ENCODE measurements at regions not wholly inside any gene's neighbourhood (a gene's known extent, or its start where the extent isn't known, plus 50 kb on each side); places are given as distances from the start of the nearest gene placed in this dataset.

DNA sequence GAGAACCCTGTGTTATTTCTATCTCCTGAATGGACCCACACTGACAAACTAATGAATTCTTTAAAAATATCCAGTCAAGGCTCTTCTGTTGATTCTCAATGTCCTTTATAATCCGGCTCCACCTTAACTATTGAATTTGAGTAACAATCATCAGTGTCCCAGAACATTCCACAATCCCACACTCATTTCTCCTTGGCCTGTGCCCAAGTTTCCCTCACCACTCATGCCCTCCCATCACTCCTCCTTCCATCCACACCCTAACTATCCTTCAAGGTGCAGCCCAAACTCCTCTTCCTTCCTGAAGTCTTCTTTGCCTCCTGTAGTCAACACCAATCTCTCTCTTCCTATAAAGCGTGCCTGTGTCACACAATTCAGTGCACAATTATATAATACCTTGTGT, 106.1 kb downstream of the NUDT12 start:
- CTCF ChIA-PET = no interaction called here
- Histone ChIP-seq H3K27ac (ENCODE audit: low read length) (no peak overlapping the region), H3K4me1 (ENCODE audit: control insufficient read depth, insufficient read depth, low read length) (no peaks in the 10 kb centered on the region), H3K4me3 (ENCODE audit: low read depth in 2 of 2, low read length in 2 of 2) (no peak overlapping the region), H3K36me3 (ENCODE audit: control insufficient read depth, insufficient read depth, low read length) (no peaks in the 10 kb centered on the region), H3K27me3 (ENCODE audit: control insufficient read depth, insufficient read depth, low read length) (no peaks in the 10 kb centered on the region), H3K9me3 (ENCODE audit: control insufficient read depth, insufficient read depth, low read depth, low read length) (no peaks in the 10 kb centered on the region)
- ATAC-seq = no peak
- in situ Hi-C loops (cut with HindIII; ENCODE audit: low pct_unique_long_range_greater_than_20kb, low sequenced_read_pairs) = no loop called here
- POLR2A ChIA-PET = no interaction called here
- no peak for DNase-seq (ENCODE audit: low read depth, low spot score)
- intact Hi-C loops (cut with micrococcal nuclease; ENCODE audit: unreplicated experiment) = no loop called here
- BruUV-seq (replicated peaks) = no TSS peak
- TF ChIP-seq, protein P1, sequence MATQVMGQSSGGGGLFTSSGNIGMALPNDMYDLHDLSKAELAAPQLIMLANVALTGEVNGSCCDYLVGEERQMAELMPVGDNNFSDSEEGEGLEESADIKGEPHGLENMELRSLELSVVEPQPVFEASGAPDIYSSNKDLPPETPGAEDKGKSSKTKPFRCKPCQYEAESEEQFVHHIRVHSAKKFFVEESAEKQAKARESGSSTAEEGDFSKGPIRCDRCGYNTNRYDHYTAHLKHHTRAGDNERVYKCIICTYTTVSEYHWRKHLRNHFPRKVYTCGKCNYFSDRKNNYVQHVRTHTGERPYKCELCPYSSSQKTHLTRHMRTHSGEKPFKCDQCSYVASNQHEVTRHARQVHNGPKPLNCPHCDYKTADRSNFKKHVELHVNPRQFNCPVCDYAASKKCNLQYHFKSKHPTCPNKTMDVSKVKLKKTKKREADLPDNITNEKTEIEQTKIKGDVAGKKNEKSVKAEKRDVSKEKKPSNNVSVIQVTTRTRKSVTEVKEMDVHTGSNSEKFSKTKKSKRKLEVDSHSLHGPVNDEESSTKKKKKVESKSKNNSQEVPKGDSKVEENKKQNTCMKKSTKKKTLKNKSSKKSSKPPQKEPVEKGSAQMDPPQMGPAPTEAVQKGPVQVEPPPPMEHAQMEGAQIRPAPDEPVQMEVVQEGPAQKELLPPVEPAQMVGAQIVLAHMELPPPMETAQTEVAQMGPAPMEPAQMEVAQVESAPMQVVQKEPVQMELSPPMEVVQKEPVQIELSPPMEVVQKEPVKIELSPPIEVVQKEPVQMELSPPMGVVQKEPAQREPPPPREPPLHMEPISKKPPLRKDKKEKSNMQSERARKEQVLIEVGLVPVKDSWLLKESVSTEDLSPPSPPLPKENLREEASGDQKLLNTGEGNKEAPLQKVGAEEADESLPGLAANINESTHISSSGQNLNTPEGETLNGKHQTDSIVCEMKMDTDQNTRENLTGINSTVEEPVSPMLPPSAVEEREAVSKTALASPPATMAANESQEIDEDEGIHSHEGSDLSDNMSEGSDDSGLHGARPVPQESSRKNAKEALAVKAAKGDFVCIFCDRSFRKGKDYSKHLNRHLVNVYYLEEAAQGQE (IDR thresholded peaks at IDR 0.05; ENCODE audit: insufficient read depth in 1 of 2, low read depth in 2 of 2, low read length in 1 of 2) = no peak
- TF ChIP-seq SIN3A (IDR thresholded peaks at IDR 0.05; ENCODE audit: borderline replicate concordance, insufficient read depth, low read depth, low read length) = no peak
- no peak for TF ChIP-seq TCF7L2 (IDR thresholded peaks at IDR 0.05; ENCODE audit: low read depth, low read length)
- TF ChIP-seq, protein P2, sequence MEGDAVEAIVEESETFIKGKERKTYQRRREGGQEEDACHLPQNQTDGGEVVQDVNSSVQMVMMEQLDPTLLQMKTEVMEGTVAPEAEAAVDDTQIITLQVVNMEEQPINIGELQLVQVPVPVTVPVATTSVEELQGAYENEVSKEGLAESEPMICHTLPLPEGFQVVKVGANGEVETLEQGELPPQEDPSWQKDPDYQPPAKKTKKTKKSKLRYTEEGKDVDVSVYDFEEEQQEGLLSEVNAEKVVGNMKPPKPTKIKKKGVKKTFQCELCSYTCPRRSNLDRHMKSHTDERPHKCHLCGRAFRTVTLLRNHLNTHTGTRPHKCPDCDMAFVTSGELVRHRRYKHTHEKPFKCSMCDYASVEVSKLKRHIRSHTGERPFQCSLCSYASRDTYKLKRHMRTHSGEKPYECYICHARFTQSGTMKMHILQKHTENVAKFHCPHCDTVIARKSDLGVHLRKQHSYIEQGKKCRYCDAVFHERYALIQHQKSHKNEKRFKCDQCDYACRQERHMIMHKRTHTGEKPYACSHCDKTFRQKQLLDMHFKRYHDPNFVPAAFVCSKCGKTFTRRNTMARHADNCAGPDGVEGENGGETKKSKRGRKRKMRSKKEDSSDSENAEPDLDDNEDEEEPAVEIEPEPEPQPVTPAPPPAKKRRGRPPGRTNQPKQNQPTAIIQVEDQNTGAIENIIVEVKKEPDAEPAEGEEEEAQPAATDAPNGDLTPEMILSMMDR (IDR thresholded peaks at IDR 0.05) = no peak
- no peak for TF ChIP-seq POLR2AphosphoS5 (IDR thresholded peaks at IDR 0.05; ENCODE audit: low read depth, low read length)

DNA sequence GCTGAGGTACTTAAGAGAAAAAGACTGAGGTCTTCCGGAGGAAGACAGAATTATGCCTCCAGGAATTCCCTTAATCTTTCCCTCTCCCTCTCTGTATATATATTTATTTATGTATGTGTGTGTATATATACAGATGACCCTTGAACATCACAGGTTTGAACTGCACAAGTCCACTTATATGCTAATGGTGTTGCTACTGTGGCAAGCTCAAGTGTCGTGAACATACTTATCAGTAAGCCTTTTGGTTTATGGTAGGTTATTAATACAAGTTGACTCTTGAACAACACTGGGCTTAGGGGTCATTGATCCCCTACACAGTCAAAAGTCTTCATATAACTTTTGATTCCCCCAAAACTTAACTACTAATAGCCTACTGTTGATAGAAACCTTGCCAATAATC, 106.8 kb downstream of the NUDT12 start:
- in situ Hi-C loops (cut with HindIII; ENCODE audit: low pct_unique_long_range_greater_than_20kb, low sequenced_read_pairs) = no loop called here
- DNase-seq (ENCODE audit: low read depth, low spot score) = no peak
- H3K4me3 ChIP-seq (ENCODE audit: low read depth in 2 of 2, low read length in 2 of 2) = no peak overlapping the region
- ATAC-seq = no peak
- no peaks in the 10 kb centered on the region for H3K27me3 ChIP-seq (ENCODE audit: control insufficient read depth, insufficient read depth, low read length)
- H3K4me1 ChIP-seq (ENCODE audit: control insufficient read depth, insufficient read depth, low read length) = no peaks in the 10 kb centered on the region
- ChIA-PET POLR2A (no interaction called here), CTCF (no interaction called here)
- TF ChIP-seq SIN3A (IDR thresholded peaks at IDR 0.05; ENCODE audit: borderline replicate concordance, insufficient read depth, low read depth, low read length) (no peak), POLR2AphosphoS5 (IDR thresholded peaks at IDR 0.05; ENCODE audit: low read depth, low read length) (no peak), TCF7L2 (IDR thresholded peaks at IDR 0.05; ENCODE audit: low read depth, low read length) (no peak)
- TF ChIP-seq, protein P1 (IDR thresholded peaks at IDR 0.05; ENCODE audit: insufficient read depth in 1 of 2, low read depth in 2 of 2, low read length in 1 of 2) = no peak
- TF ChIP-seq, protein P2 (IDR thresholded peaks at IDR 0.05) = no peak
- H3K9me3 ChIP-seq (ENCODE audit: control insufficient read depth, insufficient read depth, low read depth, low read length) = no peaks in the 10 kb centered on the region
- no TSS peak for BruUV-seq (replicated peaks)
- intact Hi-C loops (cut with micrococcal nuclease; ENCODE audit: unreplicated experiment) = no loop called here
- H3K36me3 ChIP-seq (ENCODE audit: control insufficient read depth, insufficient read depth, low read length) = no peaks in the 10 kb centered on the region
- no peak overlapping the region for H3K27ac ChIP-seq (ENCODE audit: low read length)

Data from Panc1 (cell line).